ENCODE measurements at regions not wholly inside any gene's neighbourhood (a gene's known extent, or its start where the extent isn't known, plus 50 kb on each side); places are given as distances from the start of the nearest gene placed in this dataset.

DNA sequence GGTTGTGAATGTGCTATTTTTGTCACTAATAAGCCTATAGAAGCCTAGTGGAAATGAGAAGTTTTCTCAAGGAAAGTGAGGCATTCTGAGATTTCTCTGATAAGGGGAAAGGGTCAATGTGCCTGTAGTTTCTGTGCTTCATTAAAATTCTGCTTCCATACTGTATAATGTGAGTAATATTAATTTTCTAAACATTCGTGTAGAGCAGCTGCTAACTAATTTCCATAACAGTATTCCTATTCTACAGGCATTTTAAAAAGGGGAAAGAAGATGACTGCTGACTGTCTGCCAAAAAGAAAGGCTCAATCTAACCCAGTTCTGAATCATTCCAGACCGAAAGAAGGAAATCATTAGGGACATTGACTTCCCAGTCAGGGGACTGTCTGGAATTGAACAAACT is 293.3 kb upstream of the TMPO start:
- TF ChIP-seq ZNF274 (IDR thresholded peaks at IDR 0.05; ENCODE audit: low read depth, low read length) (no peak), YY1 (IDR thresholded peaks at IDR 0.05; ENCODE audit: insufficient read depth, insufficient read length) (no peak)

Measured in NT2/D1 (cell line).